ENCODE measurements at regions not wholly inside any gene's neighbourhood (a gene's known extent, or its start where the extent isn't known, plus 50 kb on each side); places are given as distances from the start of the nearest gene placed in this dataset.

GRCh38 chr4:81522711-81523110 is 51.0 kb upstream of the RASGEF1B start:
- DNase-seq: no peak

DNA sequence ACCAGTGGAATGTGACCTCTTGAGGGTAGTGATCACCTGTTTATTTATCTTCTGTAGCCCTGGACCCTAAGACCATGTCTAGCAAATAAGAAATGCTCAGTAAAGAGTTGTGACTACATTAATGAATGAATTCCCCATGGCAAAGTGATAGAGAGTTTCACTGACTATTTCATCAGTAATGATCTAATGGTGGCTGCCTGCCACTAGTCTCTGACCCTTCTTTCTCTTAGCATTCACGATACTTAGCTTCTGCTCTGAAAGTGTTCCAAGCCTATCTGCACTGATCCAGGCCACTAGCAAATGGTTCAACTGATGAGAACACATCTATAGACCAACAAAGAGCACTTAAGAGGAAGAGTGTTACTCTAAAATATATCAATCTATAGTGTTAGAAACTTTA is 50.0 kb upstream of the RASGEF1B start:
- DNase-seq: no peak
